ENCODE measurements at regions not wholly inside any gene's neighbourhood (a gene's known extent, or its start where the extent isn't known, plus 50 kb on each side); places are given as distances from the start of the nearest gene placed in this dataset.
"Not testable (repeated sequence)": the region's sequence is repeated elsewhere in the genome, so short reads cannot be mapped to it uniquely, and the experiment has no call there.

- DNase-seq (ENCODE audit: low read depth), result no peak
Measured at GRCh38 chr11:43138621-43139140, 173.1 kb upstream of the API5 start.

- no peak for DNase-seq (ENCODE audit: low read depth)
Measured at GRCh38 chr11:43145653-43146052, 166.1 kb upstream of the API5 start.

GRCh38 chr11:43150697-43151096 lies 161.1 kb upstream of the API5 start:
- DNase-seq (ENCODE audit: low read depth), result no peak

- no peak for DNase-seq (ENCODE audit: low read depth)
Measured at GRCh38 chr11:43164831-43165230, 147.0 kb upstream of the API5 start.

GRCh38 chr11:43165393-43165792 lies 146.4 kb upstream of the API5 start:
- not testable (repeated sequence) for DNase-seq (ENCODE audit: low read depth)

- not testable (repeated sequence) for DNase-seq (ENCODE audit: low read depth)
Measured at GRCh38 chr11:43168241-43168640, 143.6 kb upstream of the API5 start.

DNA sequence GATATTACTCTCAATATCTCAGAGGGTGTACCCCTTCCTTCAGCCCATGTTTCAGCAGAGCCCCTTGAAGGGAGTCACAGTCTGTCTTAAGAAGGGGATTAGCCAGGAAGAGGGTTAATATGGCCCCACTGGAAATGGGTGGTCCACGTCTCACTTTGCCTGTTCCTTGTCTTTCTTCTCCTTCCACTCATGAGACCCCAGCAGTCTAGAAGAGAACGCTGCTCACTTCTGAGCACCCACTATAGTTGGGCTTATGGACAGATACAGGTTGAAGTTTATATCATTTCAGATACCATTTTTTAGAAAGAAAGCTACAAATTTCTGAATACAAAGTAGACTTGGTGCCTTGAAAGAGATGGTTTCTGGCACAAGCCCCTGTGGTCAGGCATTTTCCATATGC lies 139.3 kb upstream of the API5 start:
- DNase-seq (ENCODE audit: low read depth), result no peak

GRCh38 chr11:43177975-43178374 lies 133.8 kb upstream of the API5 start:
- no peak for DNase-seq (ENCODE audit: low read depth)

DNA sequence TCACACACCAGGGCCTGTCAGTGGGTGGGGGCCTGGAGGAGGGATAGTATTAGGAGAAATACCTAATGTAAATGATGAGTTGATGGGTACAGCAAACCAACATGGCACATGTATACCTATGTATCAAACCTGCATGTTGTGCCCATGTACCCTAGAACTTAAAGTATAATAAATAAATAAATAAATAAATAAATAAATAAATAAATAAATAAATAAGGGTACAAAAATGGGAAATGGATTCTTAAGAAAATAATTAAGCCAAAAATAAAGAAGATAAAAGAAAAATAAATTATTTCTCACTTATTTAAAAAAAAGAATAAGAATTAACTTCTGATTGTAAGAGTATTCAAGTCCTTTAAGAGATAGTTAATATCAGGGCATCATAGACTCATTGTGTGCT lies 117.3 kb upstream of the API5 start:
- not testable (repeated sequence) for DNase-seq (ENCODE audit: low read depth)

- no peak for DNase-seq (ENCODE audit: low read depth)
Measured at GRCh38 chr11:43197379-43197778, 114.4 kb upstream of the API5 start.

DNA sequence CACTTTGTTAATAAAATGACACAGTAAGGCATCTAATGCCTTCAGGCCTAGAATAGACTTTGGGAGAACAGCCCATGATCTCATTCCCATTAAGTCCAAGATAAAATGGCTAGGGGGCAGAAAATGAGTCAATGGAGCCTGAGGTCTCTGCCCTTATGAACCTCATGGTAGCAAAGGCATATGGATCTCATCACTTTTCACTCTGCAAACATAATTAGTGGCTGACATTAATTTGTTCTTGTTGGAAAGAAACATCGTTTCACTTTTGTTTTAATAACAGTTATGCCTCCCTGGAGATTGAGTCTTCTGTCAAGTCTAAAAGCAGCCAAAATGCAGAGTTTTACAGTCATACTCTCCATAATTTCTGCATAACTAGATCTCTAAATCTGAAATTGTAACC lies 111.8 kb upstream of the API5 start:
- no peak for DNase-seq (ENCODE audit: low read depth)

DNA sequence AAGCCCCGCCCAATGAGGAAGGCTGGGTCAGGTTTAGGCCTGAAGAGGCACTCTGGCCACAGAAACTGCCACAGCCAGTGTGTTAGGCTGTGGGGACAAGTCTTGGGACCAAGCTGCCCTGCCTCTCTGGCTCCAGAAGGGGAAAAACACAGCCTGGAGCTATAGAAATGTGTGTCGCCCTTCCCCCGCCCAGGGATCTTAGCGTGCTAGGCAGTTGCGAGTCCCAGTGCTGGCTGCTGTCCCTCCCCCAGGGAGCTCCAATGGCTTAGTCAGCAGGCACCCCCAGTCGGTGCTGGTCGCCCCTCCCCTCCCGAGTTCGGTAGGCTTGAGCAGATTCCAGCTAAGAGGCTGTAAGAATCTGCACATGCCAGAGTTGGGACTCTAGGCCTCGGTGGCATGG lies 99.5 kb upstream of the API5 start:
- no peak for DNase-seq (ENCODE audit: low read depth)

DNA sequence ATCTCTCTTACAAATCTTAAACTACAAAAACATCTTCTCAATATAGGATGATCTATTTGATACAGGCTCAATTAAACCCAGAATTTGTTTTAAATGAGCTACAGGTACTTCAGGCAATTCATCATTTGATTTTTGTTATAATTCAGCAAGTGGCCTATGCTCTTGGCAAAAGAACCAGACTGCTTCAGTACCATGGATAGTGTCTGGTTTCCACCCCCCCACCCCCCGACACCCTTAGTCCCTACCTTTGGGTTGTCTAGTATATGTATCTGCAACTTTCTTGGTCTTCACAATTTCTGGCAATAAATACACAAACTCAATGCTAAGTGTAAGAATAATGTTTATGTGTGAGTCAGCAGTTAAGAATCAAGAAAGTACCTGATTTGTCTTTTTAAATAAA lies 97.3 kb upstream of the API5 start:
- no peak for DNase-seq (ENCODE audit: low read depth)

GRCh38 chr11:43217849-43218248 lies 93.9 kb upstream of the API5 start:
- no peak for DNase-seq (ENCODE audit: low read depth)

- DNase-seq (ENCODE audit: low read depth), result no peak
Measured at GRCh38 chr11:43222215-43222614, 89.6 kb upstream of the API5 start.

DNA sequence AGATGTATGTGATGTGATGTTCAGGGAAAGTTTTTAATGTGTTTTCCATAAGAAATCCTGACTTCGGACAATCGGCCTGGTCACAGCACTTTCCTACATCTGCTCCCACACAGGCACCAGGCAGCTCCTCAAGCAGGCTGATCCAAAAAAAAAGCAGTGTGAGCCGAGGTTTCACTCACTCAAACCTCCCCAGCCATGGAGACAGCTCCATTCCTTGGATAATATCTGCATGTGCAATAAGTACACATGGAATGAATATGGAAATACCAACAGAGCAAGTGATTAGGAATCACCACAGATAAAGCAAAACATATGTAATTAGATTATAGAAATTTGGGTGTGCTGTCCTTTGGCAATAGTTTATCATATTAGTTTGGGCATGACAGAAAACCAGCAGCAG lies 88.8 kb upstream of the API5 start:
- DNase-seq (ENCODE audit: low read depth), result no peak

DNA sequence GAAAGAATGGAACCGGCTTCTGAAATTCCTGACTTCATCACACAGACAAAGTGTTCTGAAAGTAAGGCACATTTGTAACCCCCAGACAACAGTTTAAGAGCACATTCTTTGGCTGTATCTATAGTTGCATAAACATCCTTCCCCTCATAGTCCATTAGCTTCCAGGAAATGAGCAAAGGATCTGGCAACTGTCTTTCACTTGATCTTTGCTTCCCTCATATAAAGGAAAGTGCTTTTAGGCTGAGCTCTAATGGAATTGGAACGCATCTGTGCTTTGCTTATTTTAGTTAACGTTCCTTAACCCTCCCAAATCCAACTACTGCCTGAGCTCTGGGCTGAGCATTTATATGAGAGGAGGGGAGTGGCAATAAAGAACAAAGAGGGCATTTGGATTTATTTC lies 76.9 kb upstream of the API5 start:
- DNase-seq (ENCODE audit: low read depth), result no peak

DNA sequence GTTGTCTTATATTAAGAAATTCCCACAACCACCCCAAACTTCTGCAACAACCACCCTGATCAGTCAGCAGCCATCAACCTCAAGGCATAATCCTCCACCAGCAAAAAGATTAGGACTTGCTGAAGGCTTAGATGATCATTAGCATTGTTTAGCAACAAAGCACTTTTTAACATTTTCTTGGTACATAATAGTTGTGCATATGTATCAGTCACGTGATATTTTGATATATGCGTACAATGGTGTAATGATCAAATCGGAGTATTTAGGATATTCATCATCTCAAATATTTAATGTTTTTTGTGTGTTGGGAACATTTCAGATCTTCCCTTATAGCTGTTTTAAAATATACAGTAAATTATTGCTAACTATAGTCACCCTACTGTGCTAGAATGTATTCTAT lies 73.5 kb upstream of the API5 start:
- DNase-seq (ENCODE audit: low read depth), result no peak

DNA sequence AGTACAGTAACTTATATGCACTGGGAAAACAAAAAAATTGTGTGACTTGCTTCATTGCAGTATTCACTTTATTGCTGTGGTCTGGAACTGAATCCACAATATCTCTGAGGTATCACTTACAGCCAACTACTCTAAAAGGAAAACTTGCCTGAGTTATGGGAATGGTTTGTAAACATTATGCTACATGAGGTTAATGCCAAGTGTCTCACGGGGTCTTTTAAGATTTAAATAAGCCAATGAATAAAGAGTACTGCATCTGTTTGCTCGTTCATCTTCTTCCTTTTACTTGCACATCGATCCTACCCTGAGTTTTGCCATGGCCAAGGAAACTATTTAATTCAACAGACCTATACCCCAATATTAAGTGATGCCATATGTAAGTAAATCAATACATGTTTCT lies 72.0 kb upstream of the API5 start:
- DNase-seq (ENCODE audit: low read depth), result no peak

- DNase-seq (ENCODE audit: low read depth), result no peak
Measured at GRCh38 chr11:43242401-43242800, 69.4 kb upstream of the API5 start.

GRCh38 chr11:43243927-43244326 lies 67.9 kb upstream of the API5 start:
- DNase-seq (ENCODE audit: low read depth), result no peak

- DNase-seq (ENCODE audit: low read depth), result no peak
Measured at GRCh38 chr11:43245466-43245865, 66.3 kb upstream of the API5 start.

DNA sequence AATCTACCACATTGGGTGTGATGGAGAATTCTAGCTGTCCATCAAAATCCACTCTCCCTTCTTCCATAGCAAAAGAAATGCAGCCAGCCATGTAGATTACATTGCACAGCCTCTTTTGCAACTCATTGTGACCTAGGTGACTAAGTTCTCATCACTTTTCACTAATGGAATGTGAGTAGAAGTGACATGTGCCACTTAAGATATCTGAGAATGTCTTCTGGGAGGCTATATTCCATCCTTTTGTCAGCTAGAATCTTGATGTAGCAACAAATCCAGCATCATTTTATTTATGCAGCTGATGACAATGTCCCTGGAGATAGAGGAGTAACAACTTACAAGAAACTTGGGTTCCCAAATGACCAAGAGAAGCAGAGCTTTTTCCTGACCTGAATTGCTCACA lies 61.5 kb upstream of the API5 start:
- DNase-seq (ENCODE audit: low read depth), result no peak

DNA sequence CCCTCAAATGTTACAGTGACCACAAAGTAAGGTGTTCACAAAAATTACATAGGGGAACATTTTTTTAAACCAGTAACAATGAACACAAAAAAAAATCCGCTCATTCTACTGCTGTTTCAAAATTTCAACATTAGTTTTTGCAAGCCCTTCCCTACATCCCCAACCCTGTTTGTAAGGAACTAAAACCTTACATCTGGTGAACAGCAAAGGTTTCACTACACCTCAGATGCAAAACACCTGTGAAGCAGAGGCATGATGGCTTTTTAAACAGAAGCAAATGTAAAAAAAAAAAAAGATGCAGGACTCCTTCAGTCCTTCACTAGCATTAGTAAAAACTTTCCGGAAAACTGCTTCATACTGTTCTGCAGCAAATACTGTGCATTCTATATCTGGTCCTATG lies 50.0 kb upstream of the API5 start:
- DNase-seq (ENCODE audit: low read depth), result no peak

Measured in CMK (cell line).